BLaER1 (cell line): ENCODE measurements at regions not wholly inside any gene's neighbourhood (a gene's known extent, or its start where the extent isn't known, plus 50 kb on each side); places are given as distances from the start of the nearest gene placed in this dataset.
"Not testable (repeated sequence)": the region's sequence is repeated elsewhere in the genome, so short reads cannot be mapped to it uniquely, and the experiment has no call there.

Experiments used
- H3K27ac ChIP-seq: shearing (Covaris generic); formaldehyde crosslinking; 2 replicates; pipeline ENCODE4 v1.8.1; 2022
- H3K27me3 ChIP-seq: shearing (Covaris generic); formaldehyde crosslinking; 2 replicates; pipeline ENCODE4 v1.8.1; 2022
- H3K36me3 ChIP-seq: shearing (Covaris generic); formaldehyde crosslinking; 2 replicates; pipeline ENCODE4 v1.8.1; 2022
- H3K4me1 ChIP-seq: shearing (Covaris generic); formaldehyde crosslinking; 2 replicates; pipeline ENCODE4 v1.8.1; 2022
- H3K4me2 ChIP-seq: shearing (Covaris generic); formaldehyde crosslinking; 2 replicates; pipeline ENCODE4 v1.8.1; 2022
- H3K4me3 ChIP-seq: shearing (Covaris generic); formaldehyde crosslinking; 2 replicates; pipeline ENCODE4 v1.8.1; 2022
- H3K9ac ChIP-seq: shearing (Covaris generic); formaldehyde crosslinking; 2 replicates; pipeline ENCODE4 v1.8.1; 2022
- H3K9me3 ChIP-seq: shearing (Covaris generic); formaldehyde crosslinking; 2 replicates; pipeline ENCODE4 v1.8.1; 2022
- H4K20me1 ChIP-seq: shearing (Covaris generic); formaldehyde crosslinking; 2 replicates; pipeline ENCODE4 v1.8.1; 2022
- Cebpa-rat ChIP-seq: shearing (Covaris generic); IDR thresholded peaks from 2 replicates; pipeline ENCODE4 v1.8.1; 2022

DNA sequence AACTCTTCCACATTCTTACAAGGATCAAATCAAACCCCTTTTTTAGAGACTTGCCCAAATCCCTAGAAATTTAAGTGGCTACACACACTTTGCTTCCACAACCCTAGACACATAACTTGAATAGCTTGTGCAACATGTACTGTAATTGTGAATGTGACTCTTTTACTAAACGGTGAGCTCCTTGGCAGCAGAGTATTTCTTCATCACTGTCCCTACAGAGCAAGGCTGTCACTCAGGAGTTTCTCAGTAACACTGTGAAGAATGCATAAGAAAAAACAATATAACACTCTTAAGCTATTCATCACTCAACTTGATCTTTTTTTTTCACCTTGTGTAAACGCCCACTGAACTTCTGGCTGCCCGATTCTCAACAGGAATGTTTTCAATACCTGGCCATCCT, 53.8 kb upstream of the ADAMTS18 start:
- Histone ChIP-seq H3K4me1 (no peaks in the 10 kb centered on the region), H3K9me3 (no peaks in the 10 kb centered on the region), H4K20me1 (no peaks in the 10 kb centered on the region), H3K4me3 (no peak overlapping the region), H3K27ac (no peak overlapping the region), H3K4me2 (no peak overlapping the region), H3K9ac (no peak overlapping the region), H3K36me3 (no peaks in the 10 kb centered on the region), H3K27me3 (no peaks in the 10 kb centered on the region)
- no peak for TF ChIP-seq Cebpa-rat

DNA sequence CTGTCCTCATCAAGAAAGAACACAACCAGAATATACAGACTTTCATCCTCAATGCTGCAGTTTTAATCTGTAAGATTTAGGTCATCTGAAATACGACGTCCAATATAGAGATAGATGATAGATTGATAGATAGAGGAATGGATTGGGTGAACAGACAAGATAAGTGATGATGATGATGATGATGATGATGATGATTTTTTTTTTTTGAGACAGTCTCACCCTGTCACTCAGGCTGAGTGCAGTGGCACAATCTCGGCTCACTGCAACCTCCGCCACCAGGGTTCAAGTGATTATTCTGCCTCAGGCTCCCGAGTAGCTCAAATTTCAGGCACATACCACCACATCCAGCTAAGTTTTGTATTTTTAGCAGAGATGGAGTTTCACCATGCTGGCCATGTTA, 56.3 kb upstream of the ADAMTS18 start:
- Histone ChIP-seq H3K4me3 (no peak overlapping the region), H3K27ac (no peak overlapping the region), H3K9ac (no peak overlapping the region), H3K4me1 (no peaks in the 10 kb centered on the region), H4K20me1 (no peaks in the 10 kb centered on the region), H3K4me2 (no peak overlapping the region), H3K27me3 (no peaks in the 10 kb centered on the region), H3K9me3 (no peaks in the 10 kb centered on the region), H3K36me3 (no peaks in the 10 kb centered on the region)
- no peak for TF ChIP-seq Cebpa-rat

- H3K9me3 ChIP-seq = peaks cover 5% of the 10 kb centered on the region; the same call in 1 of the 2 replicates
- TF ChIP-seq Cebpa-rat = no peak
- no peaks in the 10 kb centered on the region for H3K27me3 ChIP-seq
- H3K27ac ChIP-seq = no peak overlapping the region
- no peak overlapping the region for H3K4me2 ChIP-seq
- H3K9ac ChIP-seq = no peak overlapping the region
- no peaks in the 10 kb centered on the region for H3K4me1 ChIP-seq
- no peaks in the 10 kb centered on the region for H3K36me3 ChIP-seq
- H4K20me1 ChIP-seq = no peaks in the 10 kb centered on the region
- no peak overlapping the region for H3K4me3 ChIP-seq
These were observed 62.1 kb upstream of the ADAMTS18 start for GRCh38 chr16:77496934-77497333.

DNA sequence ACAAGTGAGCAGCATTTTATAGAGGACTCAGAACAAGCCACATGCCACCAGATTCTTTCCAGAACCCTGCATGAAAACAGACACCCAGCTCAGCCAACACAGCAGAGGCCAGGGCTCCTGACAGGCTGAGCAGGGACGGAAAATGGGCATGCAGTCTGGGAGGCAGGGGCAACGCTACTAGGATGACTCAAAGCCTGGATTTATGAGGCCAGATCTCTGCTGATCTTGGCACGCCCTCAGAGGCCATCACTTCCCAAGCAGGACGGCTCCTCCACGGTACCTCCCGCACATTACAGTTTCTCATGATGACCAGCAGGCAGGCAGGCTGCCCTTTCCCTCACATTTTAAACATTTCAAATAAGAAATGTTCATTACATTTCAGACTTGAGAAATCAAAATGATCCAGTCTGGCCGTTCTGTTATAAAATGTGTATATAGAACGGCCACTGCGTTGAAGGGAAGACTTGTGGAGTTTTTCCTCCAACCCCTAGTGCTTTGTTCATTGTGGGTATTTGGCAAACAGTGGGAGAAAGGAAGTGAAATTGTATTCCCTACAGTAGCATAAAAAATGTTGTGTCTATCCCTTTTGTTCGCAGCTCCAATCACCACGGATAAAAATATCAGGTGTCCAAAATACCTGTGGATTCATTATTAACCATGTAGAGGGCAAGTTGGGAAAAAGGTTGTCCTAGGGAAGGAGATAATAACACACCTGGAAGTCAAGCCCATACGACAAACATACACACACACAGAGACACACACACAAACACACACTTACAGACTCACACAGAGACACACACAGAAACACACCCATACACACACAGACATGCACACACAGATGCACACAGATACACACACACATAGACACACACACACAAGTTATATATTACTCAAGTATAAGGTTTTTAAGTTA, 64.8 kb upstream of the ADAMTS18 start:
- no peaks in the 10 kb centered on the region for H3K36me3 ChIP-seq
- H3K27me3 ChIP-seq = no peaks in the 10 kb centered on the region
- H4K20me1 ChIP-seq = no peaks in the 10 kb centered on the region
- no peaks in the 10 kb centered on the region for H3K4me1 ChIP-seq
- H3K4me2 ChIP-seq = no peak overlapping the region
- no peak for TF ChIP-seq Cebpa-rat
- H3K9ac ChIP-seq = no peak overlapping the region
- no peak overlapping the region for H3K27ac ChIP-seq
- H3K9me3 ChIP-seq = peaks cover 5% of the 10 kb centered on the region; the same call in 1 of the 2 replicates
- H3K4me3 ChIP-seq = no peak overlapping the region

GRCh38 chr16:77500286-77500598, 65.4 kb upstream of the ADAMTS18 start:
- Histone ChIP-seq H3K9ac (no peak overlapping the region), H3K9me3 (peaks cover 5% of the 10 kb centered on the region; the same call in 1 of the 2 replicates), H3K27ac (no peak overlapping the region), H3K4me2 (no peak overlapping the region), H3K4me3 (no peak overlapping the region), H3K4me1 (no peaks in the 10 kb centered on the region), H3K36me3 (no peaks in the 10 kb centered on the region), H4K20me1 (no peaks in the 10 kb centered on the region), H3K27me3 (no peaks in the 10 kb centered on the region)
- TF ChIP-seq Cebpa-rat = no peak

- no peaks in the 10 kb centered on the region for H3K4me1 ChIP-seq
- H3K27me3 ChIP-seq = no peaks in the 10 kb centered on the region
- TF ChIP-seq Cebpa-rat = no peak
- H3K9ac ChIP-seq = no peak overlapping the region
- H3K36me3 ChIP-seq = no peaks in the 10 kb centered on the region
- H3K9me3 ChIP-seq = peaks cover 5% of the 10 kb centered on the region; the same call in 1 of the 2 replicates
- H3K27ac ChIP-seq = no peak overlapping the region
- no peaks in the 10 kb centered on the region for H4K20me1 ChIP-seq
- no peak overlapping the region for H3K4me3 ChIP-seq
- H3K4me2 ChIP-seq = no peak overlapping the region
These were observed 66.3 kb upstream of the ADAMTS18 start for GRCh38 chr16:77500934-77501664.

DNA sequence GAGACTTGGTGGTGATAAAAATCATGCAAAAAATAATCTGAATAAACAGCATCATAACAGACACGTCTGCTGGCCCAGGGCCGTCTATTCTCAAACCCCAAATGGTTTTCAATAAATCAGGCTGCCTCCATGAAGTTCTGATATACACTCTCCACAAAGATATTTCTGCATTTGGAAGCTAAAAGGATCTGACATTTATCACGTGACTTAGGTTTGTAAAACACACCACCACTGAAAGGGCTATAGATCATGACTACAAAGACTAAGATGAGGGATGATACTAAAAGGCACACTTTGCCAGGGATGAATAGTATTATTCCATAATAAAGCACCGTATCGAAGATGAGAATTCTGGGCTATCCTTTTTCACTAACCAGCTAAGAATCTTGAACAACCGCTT, 67.6 kb upstream of the ADAMTS18 start:
- Histone ChIP-seq H3K36me3 (no peaks in the 10 kb centered on the region), H3K27ac (no peak overlapping the region), H3K9ac (no peak overlapping the region), H3K4me3 (no peak overlapping the region), H3K27me3 (no peaks in the 10 kb centered on the region), H3K9me3 (no peaks in the 10 kb centered on the region), H3K4me2 (no peak overlapping the region), H4K20me1 (no peaks in the 10 kb centered on the region), H3K4me1 (no peaks in the 10 kb centered on the region)
- no peak for TF ChIP-seq Cebpa-rat

DNA sequence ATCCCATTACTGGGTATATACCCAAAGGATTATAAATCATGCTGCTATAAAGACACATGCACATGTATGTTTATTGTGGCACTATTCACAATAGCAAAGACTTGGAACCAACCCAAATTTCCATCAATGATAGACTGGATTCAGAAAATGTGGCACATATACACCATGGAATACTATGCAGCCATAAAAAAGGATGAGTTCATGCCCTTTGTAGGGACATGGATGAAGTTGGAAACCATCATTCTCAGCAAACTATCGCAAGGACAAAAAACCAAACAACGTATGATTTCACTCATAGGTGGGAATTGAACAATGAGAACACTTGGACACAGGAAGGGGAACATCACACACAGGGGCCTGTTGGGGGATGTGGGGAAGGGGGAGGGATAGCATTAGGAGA, 71.7 kb upstream of the ADAMTS18 start:
- not testable (repeated sequence) for H3K4me2 ChIP-seq, H3K4me1 ChIP-seq

DNA sequence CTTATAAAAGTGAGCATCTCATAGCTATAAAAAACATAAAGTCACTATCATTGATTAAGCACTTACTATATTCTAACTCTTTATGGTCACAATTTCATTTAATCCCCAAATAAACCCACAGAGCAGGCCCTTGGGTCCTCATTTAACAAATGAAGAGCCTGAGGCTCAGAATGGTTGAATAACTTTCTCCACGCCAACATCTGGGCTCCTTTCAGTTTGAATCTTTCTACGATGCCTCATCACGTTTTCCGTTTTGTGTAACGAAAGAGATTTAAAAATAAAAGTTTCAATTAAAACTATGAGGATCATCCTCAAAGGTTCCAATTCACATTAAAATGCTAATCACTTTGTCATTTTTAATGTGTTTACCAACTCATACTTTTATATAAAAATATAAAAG, 74.2 kb upstream of the ADAMTS18 start:
- no peak overlapping the region for H3K27ac ChIP-seq
- H3K4me3 ChIP-seq = no peak overlapping the region
- no peaks in the 10 kb centered on the region for H3K27me3 ChIP-seq
- no peaks in the 10 kb centered on the region for H4K20me1 ChIP-seq
- H3K9me3 ChIP-seq = no peaks in the 10 kb centered on the region
- no peak for TF ChIP-seq Cebpa-rat
- no peak overlapping the region for H3K9ac ChIP-seq
- H3K36me3 ChIP-seq = no peaks in the 10 kb centered on the region
- no peak overlapping the region for H3K4me2 ChIP-seq
- no peaks in the 10 kb centered on the region for H3K4me1 ChIP-seq

More for the DNA sequence above, 71.7 kb upstream of the ADAMTS18 start:
- not testable (repeated sequence) for H3K4me3 ChIP-seq, H3K36me3 ChIP-seq, H3K9ac ChIP-seq, H3K9me3 ChIP-seq, H3K27me3 ChIP-seq, H4K20me1 ChIP-seq, H3K27ac ChIP-seq

DNA sequence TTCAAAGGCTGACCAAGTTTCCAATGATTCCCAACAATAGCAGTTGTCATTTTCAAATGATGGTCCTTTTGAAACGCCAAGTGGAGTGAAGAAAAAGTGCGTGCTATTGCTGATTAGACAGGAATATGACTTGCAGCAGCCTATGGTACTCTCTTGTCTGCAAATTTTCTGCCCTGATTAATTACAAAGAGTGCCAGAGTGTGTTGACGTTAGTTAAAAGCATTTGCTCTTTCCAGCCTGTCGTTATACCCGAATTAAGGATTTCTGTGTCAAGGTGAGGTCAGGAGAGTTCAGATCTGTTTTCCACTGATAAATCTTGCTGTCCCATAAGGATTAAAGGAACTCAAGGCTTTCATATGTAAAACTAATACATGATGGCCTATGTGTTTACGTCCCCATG, 75.0 kb upstream of the ADAMTS18 start:
- no peak for TF ChIP-seq Cebpa-rat
- Histone ChIP-seq H3K4me2 (no peak overlapping the region), H3K36me3 (no peaks in the 10 kb centered on the region), H3K4me3 (no peak overlapping the region), H3K27ac (no peak overlapping the region), H3K9ac (no peak overlapping the region), H3K27me3 (no peaks in the 10 kb centered on the region), H3K4me1 (no peaks in the 10 kb centered on the region), H3K9me3 (no peaks in the 10 kb centered on the region), H4K20me1 (no peaks in the 10 kb centered on the region)
